GM13976 (cell line): ENCODE measurements at regions not wholly inside any gene's neighbourhood (a gene's known extent, or its start where the extent isn't known, plus 50 kb on each side); places are given as distances from the start of the nearest gene placed in this dataset.
A peak's percentile ranks its signal among the peaks of the same experiment; 100 is the strongest.
"Not testable (repeated sequence)": the region's sequence is repeated elsewhere in the genome, so short reads cannot be mapped to it uniquely, and the experiment has no call there.

ENCODE experiments used
- DNase-seq: peaks from one replicate; pipeline ENCODE4 v3.0.0; 2012; ENCODE audit warnings: low spot score
- CTCF ChIP-seq: IDR thresholded peaks from 2 replicates; pipeline ENCODE4 v1.5.1; 2012; ENCODE audit warnings: borderline replicate concordance, mild to moderate bottlenecking; ENCODE audit not compliant: insufficient read depth; ENCODE audit errors: extremely low read depth, missing control alignments, control extremely low read depth
- in situ Hi-C: fragments of 300-500 bp; cut with MboI; formaldehyde crosslinking; loops from one replicate; pipeline ENCODE4 v1.12.0; 2022; ENCODE audit warnings: low sequenced_read_pairs, mixed read lengths, inconsistent platforms; ENCODE audit not compliant: unreplicated experiment

GRCh38 chr14:105738638-105739037 lies 212.3 kb downstream of the TMEM121 start:
- TF ChIP-seq CTCF, result no peak
- in situ Hi-C loops, result no loop called here
- peak; percentile 5 for DNase-seq

- no peak for TF ChIP-seq CTCF
- DNase-seq, result peak; percentile 10
- in situ Hi-C loops, result no loop called here
These were observed 213.1 kb downstream of the TMEM121 start for GRCh38 chr14:105739331-105740102.

GRCh38 chr14:105740272-105740671 lies 213.9 kb downstream of the TMEM121 start:
- DNase-seq, in situ Hi-C loops: not testable (repeated sequence)

GRCh38 chr14:105740961-105741360 lies 214.6 kb downstream of the TMEM121 start:
- DNase-seq, in situ Hi-C loops: not testable (repeated sequence)

- in situ Hi-C loops, DNase-seq: not testable (repeated sequence)
These were observed 215.5 kb downstream of the TMEM121 start for GRCh38 chr14:105741707-105742530.

- in situ Hi-C loops, result no loop called here
- DNase-seq, result no peak
- TF ChIP-seq CTCF, result no peak
These were observed 216.1 kb downstream of the TMEM121 start for GRCh38 chr14:105742531-105742848.

- DNase-seq, in situ Hi-C loops: not testable (repeated sequence)
These were observed 216.7 kb downstream of the TMEM121 start for GRCh38 chr14:105742904-105743701.

GRCh38 chr14:105744213-105744787 lies 217.9 kb downstream of the TMEM121 start:
- in situ Hi-C loops, result not testable (repeated sequence)

More at GRCh38 chr14:105744213-105744787, 217.9 kb downstream of the TMEM121 start:
- not testable (repeated sequence) for DNase-seq
